COLO829 (cell line): ENCODE measurements at regions not wholly inside any gene's neighbourhood (a gene's known extent, or its start where the extent isn't known, plus 50 kb on each side); places are given as distances from the start of the nearest gene placed in this dataset.
"Not testable (repeated sequence)": the region's sequence is repeated elsewhere in the genome, so short reads cannot be mapped to it uniquely, and the experiment has no call there.

Experiments
- DNase-seq: peaks from one replicate; pipeline ENCODE4 v3.0.0; 2012; ENCODE audit warnings: low spot score

GRCh38 chr4:23999714-24000469 lies 110.0 kb upstream of the PPARGC1A start:
- no peak for DNase-seq

DNA sequence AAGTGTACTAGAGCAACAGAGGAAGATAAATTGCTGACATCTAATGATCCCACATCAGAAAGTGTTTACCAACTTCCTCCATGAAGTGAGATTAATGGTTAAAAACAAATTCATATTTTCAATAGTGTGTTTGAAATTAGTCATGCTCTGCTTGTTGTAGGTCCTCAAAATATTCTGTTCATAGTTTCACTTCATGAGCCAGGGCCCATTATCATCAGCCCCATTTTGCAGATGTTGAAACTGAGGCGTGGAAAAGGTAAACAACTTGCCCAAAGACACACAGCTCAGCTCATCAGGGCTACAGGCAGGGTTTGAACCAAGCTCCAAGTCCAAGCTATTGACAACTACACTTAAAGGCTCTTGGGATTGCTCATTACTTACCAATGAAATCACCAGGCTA lies 103.5 kb upstream of the PPARGC1A start:
- no peak for DNase-seq

- DNase-seq: no peak
These were observed 101.6 kb upstream of the PPARGC1A start for GRCh38 chr4:23991444-23991843.

- no peak for DNase-seq
These were observed 96.4 kb upstream of the PPARGC1A start for GRCh38 chr4:23986270-23986669.

DNA sequence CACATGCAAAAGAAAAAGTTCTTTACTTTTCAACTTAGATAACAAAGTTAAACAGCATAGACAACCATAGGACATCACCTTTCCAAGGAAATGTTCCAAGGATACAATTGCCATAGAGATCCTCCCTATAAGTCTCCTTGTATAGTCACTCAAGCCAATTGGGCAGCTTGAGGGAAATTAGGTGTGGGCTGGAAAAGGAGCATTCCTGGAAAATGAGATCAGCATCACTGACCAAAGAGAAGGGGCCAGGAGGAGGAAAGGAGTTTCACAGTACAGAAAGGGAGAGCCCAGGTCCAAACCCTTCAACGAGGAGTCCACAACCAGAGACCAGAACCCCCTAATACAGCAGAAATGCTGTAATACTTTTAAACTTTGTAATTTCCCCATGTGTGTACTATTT lies 91.5 kb upstream of the PPARGC1A start:
- DNase-seq: no peak

GRCh38 chr4:23979534-23979933 lies 89.7 kb upstream of the PPARGC1A start:
- DNase-seq: no peak

- no peak for DNase-seq
These were observed 88.2 kb upstream of the PPARGC1A start for GRCh38 chr4:23978002-23978401.

- no peak for DNase-seq
These were observed 86.6 kb upstream of the PPARGC1A start for GRCh38 chr4:23976423-23976822.

GRCh38 chr4:23973308-23973855 lies 83.5 kb upstream of the PPARGC1A start:
- no peak for DNase-seq

DNA sequence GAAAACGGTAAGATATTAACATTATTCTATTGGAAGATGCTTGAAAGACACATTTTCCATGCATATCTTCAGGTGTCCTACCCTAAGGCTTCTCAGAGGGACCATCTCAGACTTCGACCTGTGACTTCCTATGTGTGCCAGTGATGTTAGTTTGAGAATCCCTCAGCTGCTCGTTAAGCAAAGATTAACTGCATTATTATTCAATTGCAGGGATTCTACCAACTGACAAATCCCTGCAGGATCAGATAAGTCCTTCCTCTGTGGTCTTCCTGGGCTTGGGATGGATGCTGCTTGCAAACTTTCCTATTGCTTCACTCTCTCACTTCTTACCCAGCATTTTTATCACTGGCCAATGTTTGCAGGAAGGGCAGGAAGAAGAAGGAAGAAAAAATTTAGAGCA lies 83.0 kb upstream of the PPARGC1A start:
- DNase-seq: no peak

GRCh38 chr4:23972187-23972586 lies 82.3 kb upstream of the PPARGC1A start:
- no peak for DNase-seq

DNA sequence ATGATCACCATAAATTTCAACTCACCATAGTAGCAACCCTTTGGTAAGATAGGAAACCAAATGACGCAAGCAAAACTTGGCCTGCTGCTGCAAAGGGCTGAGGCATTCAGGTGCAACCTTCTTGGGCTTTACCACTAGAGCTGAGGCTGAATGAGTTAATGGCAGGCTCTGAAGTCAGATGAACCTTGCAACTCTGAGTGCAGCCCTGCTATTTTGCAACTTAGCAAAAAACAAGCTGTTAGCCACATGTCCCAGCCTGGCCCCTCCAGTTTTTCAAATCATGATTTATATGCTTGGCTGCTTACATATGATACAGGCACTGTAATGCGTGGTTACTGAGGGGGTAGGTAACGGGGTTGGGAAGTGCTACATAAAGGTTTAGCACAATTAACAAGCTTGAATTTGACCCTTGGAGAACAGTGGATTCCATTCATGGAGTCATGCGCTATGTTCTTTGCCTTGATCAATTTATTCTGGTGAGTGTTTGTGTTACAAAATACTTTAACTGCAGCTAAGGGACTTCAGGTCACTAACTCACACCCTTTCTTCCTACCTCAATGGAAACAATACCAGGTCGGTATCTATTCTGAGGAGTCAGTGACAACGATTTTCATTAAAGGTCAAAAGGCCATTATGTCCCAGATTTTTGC lies 80.5 kb upstream of the PPARGC1A start:
- peak; percentile 23 for DNase-seq

- DNase-seq: no peak
These were observed 79.8 kb upstream of the PPARGC1A start for GRCh38 chr4:23969635-23970145.

GRCh38 chr4:23967281-23967680 lies 77.4 kb upstream of the PPARGC1A start:
- no peak for DNase-seq

GRCh38 chr4:23966725-23967124 lies 76.9 kb upstream of the PPARGC1A start:
- no peak for DNase-seq

DNA sequence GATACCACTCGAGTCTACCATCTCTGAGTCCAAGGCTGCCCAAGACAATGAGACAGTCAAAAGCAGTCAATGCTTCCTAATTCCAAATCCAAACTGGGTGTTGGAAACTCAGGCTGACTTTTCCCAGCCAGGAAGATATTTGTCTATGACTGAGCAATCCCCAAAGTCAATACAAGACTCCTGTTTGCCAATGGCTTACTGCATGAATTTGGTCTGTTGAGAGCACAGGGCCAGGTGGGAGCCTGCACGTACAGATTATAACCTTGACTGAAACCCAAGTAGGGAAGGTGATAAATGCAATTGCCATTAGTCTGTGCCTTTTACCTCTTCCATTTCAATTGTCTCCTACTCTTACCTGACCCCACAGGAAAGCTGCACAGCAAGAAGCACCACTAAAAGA lies 72.6 kb upstream of the PPARGC1A start:
- no peak for DNase-seq

DNA sequence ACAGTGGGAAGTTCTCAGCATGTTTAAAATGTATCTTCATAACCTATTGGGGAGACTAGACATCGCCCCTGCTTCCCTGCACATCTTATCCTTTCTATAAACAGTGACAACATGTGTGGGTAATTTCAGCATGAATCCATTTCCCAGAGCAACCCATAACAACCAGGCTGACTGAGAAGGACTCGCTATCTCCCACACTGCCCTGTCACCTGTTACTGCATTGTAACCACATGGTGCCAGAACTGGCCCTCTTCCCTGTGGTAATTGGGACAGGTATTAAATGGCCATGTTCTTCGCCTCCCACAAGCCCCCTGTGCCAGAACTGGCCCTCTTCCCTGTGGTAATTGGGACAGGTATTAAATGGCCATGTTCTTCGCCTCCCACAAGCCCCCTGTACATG lies 71.5 kb upstream of the PPARGC1A start:
- not testable (repeated sequence) for DNase-seq

- DNase-seq: no peak
These were observed 69.7 kb upstream of the PPARGC1A start for GRCh38 chr4:23959396-23960148.

DNA sequence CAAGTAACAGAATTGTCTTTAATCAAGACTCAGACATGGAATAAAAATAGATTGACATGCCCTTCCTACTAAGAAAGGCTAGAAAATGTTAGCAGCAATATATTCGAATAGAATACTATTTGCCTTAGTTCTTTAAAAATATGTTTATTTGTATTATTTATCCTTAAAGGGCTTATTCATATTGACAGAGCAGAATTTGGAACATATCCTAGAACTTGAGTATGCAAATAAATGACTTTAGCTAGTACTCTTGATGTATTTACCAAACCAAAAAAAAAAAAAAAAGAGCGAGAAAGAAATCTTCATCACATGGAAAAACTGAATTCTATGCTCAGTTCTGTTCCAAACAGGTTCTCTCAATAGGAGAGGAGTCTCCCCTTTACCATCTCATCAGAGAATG lies 68.9 kb upstream of the PPARGC1A start:
- no peak for DNase-seq

GRCh38 chr4:23957465-23957864 lies 67.6 kb upstream of the PPARGC1A start:
- DNase-seq: no peak

DNA sequence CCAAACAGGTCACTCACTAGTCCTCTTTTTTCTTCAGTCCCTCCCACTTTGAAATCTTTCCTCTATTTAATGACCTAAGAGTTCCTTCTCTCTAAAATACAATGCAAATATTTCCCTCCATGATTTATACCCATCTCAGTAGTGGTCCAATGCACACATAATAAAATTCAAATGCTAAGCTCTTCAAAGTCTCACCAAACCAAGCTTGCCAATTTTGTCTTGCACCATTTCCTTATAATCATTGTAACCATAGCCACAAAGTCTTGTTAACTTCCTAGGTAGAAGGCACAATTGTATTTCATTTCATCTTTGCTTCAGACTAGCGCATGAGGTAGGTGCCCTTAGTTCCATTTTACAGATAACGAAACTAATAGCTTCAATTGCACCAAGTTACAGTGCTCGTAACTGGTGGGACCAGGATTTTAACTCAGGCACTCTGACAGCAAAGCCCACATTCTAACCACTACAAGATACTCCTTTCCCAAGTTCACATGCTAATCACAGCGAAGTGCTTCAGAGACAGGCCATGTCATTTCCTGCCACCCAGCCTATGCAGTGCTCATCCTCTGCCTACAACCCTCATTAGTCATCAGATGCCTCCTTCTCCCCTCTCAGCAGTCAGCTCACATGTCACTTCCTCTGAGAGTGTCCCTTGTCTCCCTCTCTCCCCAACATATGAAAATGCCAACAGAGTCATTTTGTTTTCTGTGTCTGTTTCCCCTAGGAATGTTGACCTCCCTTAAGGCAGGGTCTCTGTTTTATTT lies 66.9 kb upstream of the PPARGC1A start:
- peak; percentile 5 for DNase-seq

DNA sequence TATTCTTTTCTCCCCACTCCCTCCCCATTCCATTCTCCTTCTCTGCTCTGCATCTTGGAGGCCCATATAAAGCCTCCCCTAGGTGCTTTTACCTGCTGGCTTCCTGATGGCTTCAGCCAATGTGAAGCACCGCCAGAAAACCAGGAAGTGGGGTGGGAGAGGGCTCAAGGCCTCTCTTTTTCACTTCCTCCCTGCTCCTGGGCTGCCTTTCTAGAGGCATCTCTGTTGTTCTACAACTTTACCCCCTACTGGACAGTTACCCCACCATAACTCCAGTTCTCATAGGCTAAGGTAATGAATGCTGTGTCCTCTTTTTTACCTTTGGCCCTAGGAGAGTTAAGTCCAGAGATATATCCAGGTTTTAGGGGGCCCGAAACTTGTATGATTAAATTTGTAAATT lies 62.4 kb upstream of the PPARGC1A start:
- DNase-seq: no peak
